PFSK-1 (cell line): ENCODE measurements at regions not wholly inside any gene's neighbourhood (a gene's known extent, or its start where the extent isn't known, plus 50 kb on each side); places are given as distances from the start of the nearest gene placed in this dataset.

Experiments
- FOXP2 ChIP-seq: optimal IDR thresholded peaks from 2 replicates; pipeline ENCODE3; 2011; ENCODE audit warnings: borderline replicate concordance, control low read depth, inconsistent platforms; ENCODE audit not compliant: insufficient read depth; ENCODE audit errors: extremely low read length, extremely low read depth
- POLR2AphosphoS5 ChIP-seq: IDR thresholded peaks from 2 replicates; pipeline ENCODE4 v1.6.1; 2012; ENCODE audit warnings: low read depth, mild to moderate bottlenecking, control low read depth, low read length, moderate library complexity
- SIN3A ChIP-seq: IDR thresholded peaks from 2 replicates; pipeline ENCODE4 v1.6.1; 2012; ENCODE audit warnings: mild to moderate bottlenecking, low read length, moderate library complexity, borderline replicate concordance; ENCODE audit not compliant: insufficient read depth
- TAF1 ChIP-seq: IDR thresholded peaks from 2 replicates; pipeline ENCODE4 v1.6.1; 2012; ENCODE audit warnings: low read length, control low read depth, borderline replicate concordance; ENCODE audit not compliant: insufficient read depth
- TF ChIP-seq, protein P1 (sequence below), 2 experiments: IDR thresholded peaks; 2 replicates each; pipeline versions ENCODE4 v1.6.1 to v1.8.0; 2011 to 2012; ENCODE audit warnings: low read depth in 2 of 2, low read length in 2 of 2, control low read depth in 1 of 2, inconsistent platforms in 1 of 2, mild to moderate bottlenecking in 1 of 2, moderate library complexity in 1 of 2; ENCODE audit not compliant: insufficient read depth in 1 of 2

DNA sequence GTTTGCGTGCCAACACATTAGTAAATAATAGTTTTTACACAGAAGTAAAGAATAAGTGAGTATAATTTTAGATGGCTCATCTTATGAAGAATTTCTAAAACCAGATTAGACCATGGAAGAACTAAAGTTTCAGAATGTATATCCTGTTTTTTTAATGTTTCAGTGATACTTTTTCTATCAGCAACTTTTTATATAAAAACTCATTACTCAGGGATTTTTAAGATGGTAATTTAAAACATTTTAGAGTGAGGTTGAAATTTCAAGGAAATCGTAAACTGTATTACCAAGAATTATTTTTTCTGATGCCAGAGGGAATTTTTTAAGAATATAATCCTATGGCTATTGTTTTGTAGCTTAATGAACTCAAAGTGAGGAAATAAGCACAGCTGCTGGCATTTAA is 128.5 kb upstream of the FANCL start:
- no peak for TF ChIP-seq POLR2AphosphoS5

DNA sequence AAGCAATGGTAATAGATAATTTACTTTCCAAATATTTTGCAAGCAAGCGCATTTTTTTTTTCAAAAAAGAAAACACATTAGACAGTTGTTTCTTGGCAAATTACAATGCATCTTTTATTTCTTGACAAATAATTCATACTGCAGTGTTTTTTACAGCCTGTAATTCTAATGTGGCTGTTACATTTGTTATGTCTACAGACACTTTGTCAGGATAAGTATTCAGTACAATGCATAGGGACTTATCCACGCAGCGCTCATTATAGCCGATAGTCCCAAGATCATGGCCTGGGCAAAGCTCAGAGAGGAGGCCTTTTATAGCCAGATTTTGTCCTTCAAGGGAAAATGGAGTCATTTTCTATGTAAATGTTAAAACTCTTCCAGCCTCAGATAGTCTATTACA is 123.0 kb upstream of the FANCL start:
- TF ChIP-seq SIN3A = no peak

DNA sequence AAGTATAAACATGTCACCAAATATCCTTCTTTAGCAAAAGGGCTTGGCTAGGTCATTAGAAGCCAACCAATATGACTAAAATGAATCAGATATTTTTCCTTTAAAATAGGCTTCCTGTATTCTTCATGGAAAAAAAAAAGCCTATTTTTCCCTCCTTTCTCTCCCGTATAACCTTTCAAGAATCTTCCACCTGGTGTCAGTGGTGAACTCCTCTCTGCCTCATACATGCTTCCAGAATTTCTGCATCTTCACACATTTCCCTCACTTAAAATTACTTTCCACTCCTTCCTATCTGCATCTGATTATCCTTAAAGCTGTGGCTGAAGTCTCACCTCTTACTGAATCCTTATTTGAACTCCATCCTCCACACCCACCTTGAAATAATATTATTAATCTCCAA is 116.9 kb upstream of the FANCL start:
- TF ChIP-seq POLR2AphosphoS5 (no peak), FOXP2 (no peak), TAF1 (no peak), SIN3A (no peak)
- TF ChIP-seq, protein P1, sequence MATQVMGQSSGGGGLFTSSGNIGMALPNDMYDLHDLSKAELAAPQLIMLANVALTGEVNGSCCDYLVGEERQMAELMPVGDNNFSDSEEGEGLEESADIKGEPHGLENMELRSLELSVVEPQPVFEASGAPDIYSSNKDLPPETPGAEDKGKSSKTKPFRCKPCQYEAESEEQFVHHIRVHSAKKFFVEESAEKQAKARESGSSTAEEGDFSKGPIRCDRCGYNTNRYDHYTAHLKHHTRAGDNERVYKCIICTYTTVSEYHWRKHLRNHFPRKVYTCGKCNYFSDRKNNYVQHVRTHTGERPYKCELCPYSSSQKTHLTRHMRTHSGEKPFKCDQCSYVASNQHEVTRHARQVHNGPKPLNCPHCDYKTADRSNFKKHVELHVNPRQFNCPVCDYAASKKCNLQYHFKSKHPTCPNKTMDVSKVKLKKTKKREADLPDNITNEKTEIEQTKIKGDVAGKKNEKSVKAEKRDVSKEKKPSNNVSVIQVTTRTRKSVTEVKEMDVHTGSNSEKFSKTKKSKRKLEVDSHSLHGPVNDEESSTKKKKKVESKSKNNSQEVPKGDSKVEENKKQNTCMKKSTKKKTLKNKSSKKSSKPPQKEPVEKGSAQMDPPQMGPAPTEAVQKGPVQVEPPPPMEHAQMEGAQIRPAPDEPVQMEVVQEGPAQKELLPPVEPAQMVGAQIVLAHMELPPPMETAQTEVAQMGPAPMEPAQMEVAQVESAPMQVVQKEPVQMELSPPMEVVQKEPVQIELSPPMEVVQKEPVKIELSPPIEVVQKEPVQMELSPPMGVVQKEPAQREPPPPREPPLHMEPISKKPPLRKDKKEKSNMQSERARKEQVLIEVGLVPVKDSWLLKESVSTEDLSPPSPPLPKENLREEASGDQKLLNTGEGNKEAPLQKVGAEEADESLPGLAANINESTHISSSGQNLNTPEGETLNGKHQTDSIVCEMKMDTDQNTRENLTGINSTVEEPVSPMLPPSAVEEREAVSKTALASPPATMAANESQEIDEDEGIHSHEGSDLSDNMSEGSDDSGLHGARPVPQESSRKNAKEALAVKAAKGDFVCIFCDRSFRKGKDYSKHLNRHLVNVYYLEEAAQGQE (IDR thresholded peaks at IDR 0.05; ENCODE audit: insufficient read depth in 1 of 2, low read depth in 2 of 2, low read length in 2 of 2) = no peak

DNA sequence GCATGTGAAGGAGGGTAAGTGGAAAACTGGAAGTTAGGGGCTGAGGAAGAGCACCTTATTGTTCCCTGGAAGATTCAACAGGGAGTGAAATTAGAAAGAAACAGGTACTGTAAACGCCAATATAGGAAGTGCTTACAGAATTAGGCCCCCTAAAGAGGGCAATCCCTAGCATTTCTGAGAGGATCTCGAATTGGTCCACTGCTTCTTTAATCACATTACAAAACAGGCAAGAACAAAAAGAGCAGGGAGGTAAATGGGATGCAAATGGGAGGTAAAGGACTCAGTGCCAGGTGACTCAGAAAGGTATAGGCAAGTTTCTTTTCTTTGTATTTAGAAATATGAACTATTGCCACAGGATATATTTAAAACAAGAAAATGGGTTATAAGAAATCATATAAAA is 116.4 kb upstream of the FANCL start:
- TF ChIP-seq SIN3A (no peak), POLR2AphosphoS5 (no peak), FOXP2 (no peak), TAF1 (no peak)
- TF ChIP-seq, protein P1 (IDR thresholded peaks at IDR 0.05; ENCODE audit: insufficient read depth in 1 of 2, low read depth in 2 of 2, low read length in 2 of 2) = no peak

DNA sequence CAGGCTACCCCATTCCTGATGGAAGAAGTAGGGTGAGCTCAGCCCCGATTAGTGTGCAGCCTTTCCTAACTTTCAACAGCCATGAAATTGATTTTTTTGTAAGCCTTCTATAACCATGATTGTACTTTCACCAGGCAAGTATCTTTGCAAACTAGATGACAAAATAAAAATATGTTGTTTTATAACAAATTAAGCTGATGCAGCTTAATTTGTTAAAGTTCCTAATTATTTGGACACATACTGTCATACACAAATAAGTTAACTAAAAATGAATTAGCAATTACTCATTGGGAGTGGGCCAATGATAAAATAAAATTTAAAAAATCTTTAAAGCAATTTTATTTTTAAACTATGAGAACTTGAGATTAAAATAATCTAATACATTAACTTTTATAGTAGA is 113.1 kb upstream of the FANCL start:
- TF ChIP-seq, protein P1 (IDR thresholded peaks at IDR 0.05; ENCODE audit: insufficient read depth in 1 of 2, low read depth in 2 of 2, low read length in 2 of 2) = no peak
- TF ChIP-seq SIN3A (no peak), POLR2AphosphoS5 (no peak), FOXP2 (no peak), TAF1 (no peak)

DNA sequence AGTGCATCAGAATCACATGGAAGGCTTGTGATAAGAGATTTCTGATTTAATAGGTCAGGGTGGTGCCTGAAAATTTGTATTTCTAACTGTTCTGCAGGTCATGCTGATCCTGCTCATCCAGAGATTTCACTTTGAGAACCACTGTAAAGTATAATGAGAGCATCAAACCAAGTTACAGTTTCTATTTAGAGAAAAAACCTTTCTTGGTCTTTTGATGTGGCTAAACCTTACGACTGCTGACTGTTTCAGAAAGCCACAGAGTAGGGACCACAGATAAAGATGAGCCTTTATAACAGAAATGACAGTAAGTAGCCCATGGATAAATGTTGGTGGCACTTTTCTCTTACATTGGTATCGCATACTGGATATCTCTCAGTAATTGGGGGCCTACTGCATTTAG is 109.4 kb upstream of the FANCL start:
- TF ChIP-seq SIN3A (no peak), TAF1 (no peak), POLR2AphosphoS5 (no peak)
- TF ChIP-seq, protein P1 (IDR thresholded peaks at IDR 0.05; ENCODE audit: insufficient read depth in 1 of 2, low read depth in 2 of 2, low read length in 2 of 2) = no peak
